NCI-H128 (cell line): ENCODE measurements at regions not wholly inside any gene's neighbourhood (a gene's known extent, or its start where the extent isn't known, plus 50 kb on each side); places are given as distances from the start of the nearest gene placed in this dataset.

ENCODE experiments used
- DNase-seq: peaks from one replicate; lab custom pipeline; 2025; ENCODE audit not compliant: unreplicated experiment; lab: John Stamatoyannopoulos, UW

- no peak for DNase-seq
Measured at GRCh38 chr12:93042684-93043083, 113.6 kb upstream of the EEA1 start.

GRCh38 chr12:93043192-93043876, 114.2 kb upstream of the EEA1 start:
- no peak for DNase-seq

- no peak for DNase-seq
Measured at GRCh38 chr12:93043877-93044209, 114.7 kb upstream of the EEA1 start.

GRCh38 chr12:93047118-93047517, 118.0 kb upstream of the EEA1 start:
- DNase-seq: no peak

GRCh38 chr12:93048656-93049055, 119.6 kb upstream of the EEA1 start:
- no peak for DNase-seq

GRCh38 chr12:93050026-93050747, 121.1 kb upstream of the EEA1 start:
- DNase-seq: no peak

- DNase-seq: no peak
Measured at GRCh38 chr12:93050748-93051081, 121.6 kb upstream of the EEA1 start.

- no peak for DNase-seq
Measured at GRCh38 chr12:93054021-93054420, 124.9 kb upstream of the EEA1 start.

- DNase-seq: no peak
Measured at GRCh38 chr12:93055221-93055620, 126.1 kb upstream of the EEA1 start.

GRCh38 chr12:93056971-93057535, 128.0 kb upstream of the EEA1 start:
- no peak for DNase-seq

- no peak for DNase-seq
Measured at GRCh38 chr12:93058280-93058679, 129.2 kb upstream of the EEA1 start.

- DNase-seq: no peak
Measured at GRCh38 chr12:93059288-93059687, 130.2 kb upstream of the EEA1 start.

- DNase-seq: no peak
Measured at GRCh38 chr12:93059925-93060665, 131.0 kb upstream of the EEA1 start.

- no peak for DNase-seq
Measured at GRCh38 chr12:93060666-93061472, 131.8 kb upstream of the EEA1 start.

- no peak for DNase-seq
Measured at GRCh38 chr12:93061473-93062419, 132.7 kb upstream of the EEA1 start.

- no peak for DNase-seq
Measured at GRCh38 chr12:93065896-93066295, 136.8 kb upstream of the EEA1 start.

GRCh38 chr12:93072340-93072739, 143.2 kb upstream of the EEA1 start:
- DNase-seq: no peak

- DNase-seq: no peak
Measured at GRCh38 chr12:93073324-93073723, 144.2 kb upstream of the EEA1 start.

GRCh38 chr12:93078059-93078458, 149.0 kb upstream of the EEA1 start:
- DNase-seq: no peak

GRCh38 chr12:93078577-93078976, 149.5 kb upstream of the EEA1 start:
- DNase-seq: no peak
